ENCODE measurements at regions not wholly inside any gene's neighbourhood (a gene's known extent, or its start where the extent isn't known, plus 50 kb on each side); places are given as distances from the start of the nearest gene placed in this dataset.
"Not testable (repeated sequence)": the region's sequence is repeated elsewhere in the genome, so short reads cannot be mapped to it uniquely, and the experiment has no call there.

DNA sequence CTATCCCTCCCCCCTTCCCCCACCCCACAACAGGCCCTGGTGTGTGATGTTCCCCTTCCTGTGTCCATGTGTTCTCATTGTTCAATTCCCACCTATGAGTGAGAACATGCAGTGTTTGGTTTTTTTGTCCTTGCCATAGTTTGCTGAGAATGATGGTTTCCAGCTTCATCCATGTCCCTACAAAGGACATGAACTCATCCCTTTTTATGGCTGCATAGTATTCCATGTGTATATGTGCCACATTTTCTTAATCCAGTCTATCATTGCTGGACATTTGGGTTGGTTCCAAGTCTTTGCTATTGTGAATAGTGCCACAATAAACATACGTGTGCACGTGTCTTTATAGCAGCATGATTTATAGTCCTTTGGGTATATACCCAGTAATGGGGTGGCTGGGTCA is 52.3 kb upstream of the MAN1A2 start:
- H3K4me1 ChIP-seq; H3K9me3 ChIP-seq; intact Hi-C loops (cut with DNase I); DNase-seq; ATAC-seq; H3K27ac ChIP-seq; H3K36me3 ChIP-seq; H3K4me3 ChIP-seq; H3K27me3 ChIP-seq; FAIRE-seq: not testable (repeated sequence)
- WGBS, 2 donors, result 89 to 100% methylated on average over 2 of the region's 2 CpGs

DNA sequence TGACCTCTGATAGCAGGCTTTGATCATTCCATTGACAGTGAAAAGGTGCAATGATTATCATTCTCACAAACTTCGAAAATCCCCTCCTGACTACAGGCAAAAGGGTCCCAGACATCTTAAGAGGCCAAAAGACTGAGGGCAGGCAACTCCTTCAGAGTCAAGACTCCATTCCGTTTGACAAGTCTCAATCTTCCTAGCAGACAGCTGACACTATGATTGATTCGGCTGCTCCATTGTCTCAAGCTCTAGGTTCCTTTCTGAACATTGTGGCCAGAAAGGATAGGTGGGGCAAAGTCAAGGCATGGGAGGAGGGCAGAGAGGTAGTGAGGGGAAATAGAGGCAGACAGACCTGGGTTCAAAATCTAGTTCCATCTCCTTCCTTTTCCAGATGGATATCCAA is 53.7 kb upstream of the MAN1A2 start:
- intact Hi-C loops (cut with DNase I), result no loop called here
- no peak for FAIRE-seq

DNA sequence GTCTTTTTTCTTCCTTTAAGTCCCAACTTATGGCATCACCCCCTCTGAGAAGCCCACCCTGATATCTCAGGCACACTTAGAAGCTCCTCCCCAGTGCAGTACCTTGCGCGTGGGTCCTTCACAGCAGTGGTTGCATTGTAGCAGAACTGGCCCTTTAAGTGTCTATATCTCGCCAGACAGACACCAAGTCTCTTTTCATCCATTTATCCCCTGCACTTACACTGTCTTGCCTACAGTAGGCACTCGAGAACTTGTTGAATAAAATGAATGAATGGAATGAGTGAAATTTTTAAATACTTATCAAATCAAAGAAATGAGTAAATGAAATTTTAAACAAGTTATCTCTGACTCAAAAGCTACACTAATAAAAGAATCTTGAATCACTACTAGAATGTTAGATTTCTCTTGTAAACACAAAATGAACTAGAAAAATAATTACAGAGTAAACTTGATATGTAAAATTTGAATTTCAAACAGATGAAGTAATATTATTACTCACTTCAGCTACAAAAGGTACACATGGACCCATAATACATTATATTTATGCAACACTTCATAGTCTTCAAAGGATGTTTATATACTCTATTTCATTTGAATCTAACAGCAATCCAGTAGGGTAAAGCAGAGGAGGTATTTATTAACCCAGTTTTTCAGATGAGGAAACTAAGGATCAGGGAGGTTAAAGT is 54.7 kb upstream of the MAN1A2 start:
- no peaks in the 10 kb centered on the region for H3K4me1 ChIP-seq
- H3K9me3 ChIP-seq, result no peaks in the 10 kb centered on the region
- no peak overlapping the region for H3K27ac ChIP-seq
- TF ChIP-seq, protein P1, sequence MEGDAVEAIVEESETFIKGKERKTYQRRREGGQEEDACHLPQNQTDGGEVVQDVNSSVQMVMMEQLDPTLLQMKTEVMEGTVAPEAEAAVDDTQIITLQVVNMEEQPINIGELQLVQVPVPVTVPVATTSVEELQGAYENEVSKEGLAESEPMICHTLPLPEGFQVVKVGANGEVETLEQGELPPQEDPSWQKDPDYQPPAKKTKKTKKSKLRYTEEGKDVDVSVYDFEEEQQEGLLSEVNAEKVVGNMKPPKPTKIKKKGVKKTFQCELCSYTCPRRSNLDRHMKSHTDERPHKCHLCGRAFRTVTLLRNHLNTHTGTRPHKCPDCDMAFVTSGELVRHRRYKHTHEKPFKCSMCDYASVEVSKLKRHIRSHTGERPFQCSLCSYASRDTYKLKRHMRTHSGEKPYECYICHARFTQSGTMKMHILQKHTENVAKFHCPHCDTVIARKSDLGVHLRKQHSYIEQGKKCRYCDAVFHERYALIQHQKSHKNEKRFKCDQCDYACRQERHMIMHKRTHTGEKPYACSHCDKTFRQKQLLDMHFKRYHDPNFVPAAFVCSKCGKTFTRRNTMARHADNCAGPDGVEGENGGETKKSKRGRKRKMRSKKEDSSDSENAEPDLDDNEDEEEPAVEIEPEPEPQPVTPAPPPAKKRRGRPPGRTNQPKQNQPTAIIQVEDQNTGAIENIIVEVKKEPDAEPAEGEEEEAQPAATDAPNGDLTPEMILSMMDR (IDR thresholded peaks at IDR 0.05), result peak; percentile 21 to 68 (median 50)
- 27 to 41% methylated on average over 4 of the region's 4 CpGs for WGBS, 2 donors
- H3K36me3 ChIP-seq, result no peaks in the 10 kb centered on the region
- intact Hi-C loops (cut with DNase I), result no loop called here
- DNase-seq, result peak in 1 of 6 donors; percentile 16
- H3K27me3 ChIP-seq, result no peaks in the 10 kb centered on the region
- no peak for FAIRE-seq
- no peak overlapping the region for H3K4me3 ChIP-seq
- ATAC-seq, result peak; percentile 61 to 89 (median 80)

More for the DNA sequence above, 53.7 kb upstream of the MAN1A2 start:
- ATAC-seq (no peak), DNase-seq (no peak)
- H3K4me1 ChIP-seq, result no peaks in the 10 kb centered on the region
- H3K4me3 ChIP-seq, result no peak overlapping the region
- 73 to 86% methylated on average over 3 of the region's 3 CpGs for WGBS, 2 donors
- H3K27ac ChIP-seq, result no peak overlapping the region
- no peaks in the 10 kb centered on the region for H3K27me3 ChIP-seq
- no peaks in the 10 kb centered on the region for H3K9me3 ChIP-seq
- H3K36me3 ChIP-seq, result no peaks in the 10 kb centered on the region
- TF ChIP-seq, protein P1 (IDR thresholded peaks at IDR 0.05), result no peak

DNA sequence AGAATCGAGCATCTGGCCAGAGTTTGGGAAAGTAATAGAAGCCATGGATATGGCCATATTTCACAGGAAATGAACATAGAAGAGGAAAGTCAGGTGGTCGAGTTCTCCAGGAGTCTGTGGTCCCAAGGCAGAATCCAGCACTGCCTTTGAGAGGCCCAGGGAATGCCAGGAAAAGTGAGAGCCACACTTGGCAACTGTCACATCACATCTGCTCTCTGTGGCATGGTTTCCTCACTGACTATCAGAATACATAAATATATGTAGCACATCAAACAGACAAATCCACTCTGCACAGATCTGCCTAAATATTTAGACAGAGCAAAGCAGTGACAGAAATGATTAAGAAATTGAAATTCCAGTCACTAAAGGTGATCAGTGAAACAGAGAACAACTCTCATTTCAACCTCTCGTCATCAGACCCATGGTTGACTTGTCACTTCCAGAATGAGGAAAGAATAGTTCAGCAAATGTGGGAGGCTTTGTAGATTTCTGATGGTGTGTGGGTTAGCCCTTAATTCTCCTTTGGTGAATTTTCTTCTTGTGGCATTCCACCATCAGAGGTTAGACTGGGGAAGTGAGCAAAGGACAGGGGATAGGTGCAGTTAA is 58.8 kb upstream of the MAN1A2 start:
- no peak for DNase-seq
- H3K4me1 ChIP-seq, result no peaks in the 10 kb centered on the region
- no peak for ATAC-seq
- intact Hi-C loops (cut with DNase I), result no loop called here
- H3K27me3 ChIP-seq, result no peaks in the 10 kb centered on the region
- H3K4me3 ChIP-seq, result no peak overlapping the region
- whole genome bisulfite sequencing, 2 donors, result 62 to 66% methylated on average over 3 of the region's 3 CpGs
- H3K27ac ChIP-seq, result no peak overlapping the region
- no peaks in the 10 kb centered on the region for H3K9me3 ChIP-seq
- H3K36me3 ChIP-seq, result no peaks in the 10 kb centered on the region
- TF ChIP-seq, protein P1 (IDR thresholded peaks at IDR 0.05), result no peak
- FAIRE-seq, result no peak

DNA sequence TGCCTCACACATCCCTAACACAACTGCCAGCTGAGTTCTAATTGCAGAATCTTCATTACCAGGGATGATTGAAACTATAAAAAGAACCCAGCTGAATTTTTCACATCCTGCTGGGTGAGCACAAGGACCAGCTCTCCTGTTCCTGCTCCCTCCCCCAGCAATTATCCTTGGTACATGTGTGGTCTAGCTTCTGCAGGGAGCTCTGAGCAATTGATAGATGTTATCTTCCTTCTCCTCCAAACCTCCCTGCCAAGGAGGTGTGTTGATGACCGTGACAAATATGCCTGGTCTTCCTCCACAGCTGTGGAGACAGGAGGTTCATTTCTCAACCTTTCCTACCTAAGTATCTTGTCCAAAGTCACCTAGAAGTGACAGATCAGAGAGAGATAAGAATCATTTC is 65.3 kb upstream of the MAN1A2 start:
- no peak for DNase-seq
- no peak overlapping the region for H3K27ac ChIP-seq
- H3K27me3 ChIP-seq, result no peaks in the 10 kb centered on the region
- H3K4me1 ChIP-seq, result no peaks in the 10 kb centered on the region
- ATAC-seq, result no peak
- H3K36me3 ChIP-seq, result no peaks in the 10 kb centered on the region
- WGBS, 2 donors, result 88 to 96% methylated on average over 1 of the region's 1 CpG
- no peak overlapping the region for H3K4me3 ChIP-seq
- TF ChIP-seq, protein P1 (IDR thresholded peaks at IDR 0.05), result no peak
- H3K9me3 ChIP-seq, result no peaks in the 10 kb centered on the region
- FAIRE-seq, result no peak
- intact Hi-C loops (cut with DNase I), result no loop called here

DNA sequence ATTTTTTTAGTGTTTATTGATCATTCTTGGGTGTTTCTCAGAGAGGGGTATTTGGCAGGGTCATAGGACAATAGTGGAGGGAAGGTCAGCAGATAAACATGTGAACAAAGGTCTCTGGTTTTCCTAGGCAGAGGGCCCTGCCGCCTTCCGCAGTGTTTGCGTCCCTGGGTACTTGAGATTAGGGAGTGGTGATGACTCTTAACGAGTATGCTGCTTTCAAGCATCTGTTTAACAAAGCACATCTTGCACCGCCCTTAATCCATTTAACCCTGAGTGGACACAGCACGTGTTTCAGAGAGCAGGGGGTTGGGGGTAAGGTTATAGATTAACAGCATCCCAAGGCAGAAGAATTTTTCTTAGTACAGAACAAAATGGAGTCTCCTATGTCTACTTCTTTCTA is 67.1 kb upstream of the MAN1A2 start:
- intact Hi-C loops (cut with DNase I); H3K9me3 ChIP-seq; H3K4me3 ChIP-seq; DNase-seq; H3K36me3 ChIP-seq; H3K4me1 ChIP-seq; H3K27me3 ChIP-seq; H3K27ac ChIP-seq; ATAC-seq; FAIRE-seq: not testable (repeated sequence)
- WGBS, 2 donors, result 27 to 51% methylated on average over 6 of the region's 6 CpGs

All from pancreas (tissue), 10 donors.